Gastroesophageal sphincter (tissue), 3 donors: ENCODE measurements at regions not wholly inside any gene's neighbourhood (a gene's known extent, or its start where the extent isn't known, plus 50 kb on each side); places are given as distances from the start of the nearest gene placed in this dataset.

Experiments used
- CTCF ChIP-seq, 4 experiments: fragments of 200-600 bp in 2 of 4; fragments of 450-650 bp in 2 of 4; sonication (generic) in 1 of 4; IDR thresholded peaks; one replicate each; pipeline ENCODE4 v1.5.1; 2017 to 2019; ENCODE audit warnings: antibody characterized with exemption in 4 of 4, mild to moderate bottlenecking in 2 of 4, moderate library complexity in 2 of 4
- POLR2AphosphoS5 ChIP-seq: sonication (generic); formaldehyde crosslinking; IDR thresholded peaks from one replicate; pipeline ENCODE4 v1.6.1; 2017; ENCODE audit warnings: antibody characterized with exemption

GRCh38 chr2:143977356-143977755, 542.6 kb downstream of the ZEB2 start:
- TF ChIP-seq POLR2AphosphoS5, result no peak
- TF ChIP-seq CTCF (IDR thresholded peaks at IDR 0.05), result no peak
